Panc1 (cell line): ENCODE measurements at regions not wholly inside any gene's neighbourhood (a gene's known extent, or its start where the extent isn't known, plus 50 kb on each side); places are given as distances from the start of the nearest gene placed in this dataset.

Source experiments
- CTCF ChIP-seq: fragments of 450-650 bp; IDR thresholded peaks from 2 replicates; pipeline ENCODE4 v1.5.1; 2017; ENCODE audit warnings: mild to moderate bottlenecking
- POLR2AphosphoS5 ChIP-seq: IDR thresholded peaks from 2 replicates; pipeline ENCODE4 v1.6.1; 2012; ENCODE audit warnings: mild to moderate bottlenecking, low read depth, low read length, moderate library complexity
- REST ChIP-seq, 2 experiments: IDR thresholded peaks; 2 replicates each; pipeline ENCODE4 v1.6.1; 2011 to 2012; ENCODE audit warnings: low read depth in 2 of 2, control low read depth in 1 of 2, low read length in 1 of 2, mild to moderate bottlenecking in 1 of 2, moderate library complexity in 1 of 2; ENCODE audit not compliant: insufficient read depth in 1 of 2
- SIN3A ChIP-seq: IDR thresholded peaks from 2 replicates; pipeline ENCODE4 v1.6.1; 2012; ENCODE audit warnings: low read depth, mild to moderate bottlenecking, low read length, moderate library complexity, borderline replicate concordance; ENCODE audit not compliant: insufficient read depth
- TCF7L2 ChIP-seq: IDR thresholded peaks from 2 replicates; pipeline ENCODE4 v1.6.1; 2011; ENCODE audit warnings: mild to moderate bottlenecking, low read depth, low read length, inconsistent platforms

- no peak for TF ChIP-seq CTCF
- no peak for TF ChIP-seq POLR2AphosphoS5
- TF ChIP-seq SIN3A: no peak
- no peak for TF ChIP-seq TCF7L2
- no peak for TF ChIP-seq REST (IDR thresholded peaks at IDR 0.05; ENCODE audit: insufficient read depth in 1 of 2, low read depth in 2 of 2, low read length in 1 of 2)
Observed at GRCh38 chr17:65365169-65365568, 196.3 kb downstream of the AXIN2 start.
